A172 (cell line): ENCODE measurements at regions not wholly inside any gene's neighbourhood (a gene's known extent, or its start where the extent isn't known, plus 50 kb on each side); places are given as distances from the start of the nearest gene placed in this dataset.

Source experiments
- DNase-seq: peaks from one replicate; pipeline ENCODE4 v3.0.0-alpha.2; 2015; ENCODE audit warnings: low spot score

DNA sequence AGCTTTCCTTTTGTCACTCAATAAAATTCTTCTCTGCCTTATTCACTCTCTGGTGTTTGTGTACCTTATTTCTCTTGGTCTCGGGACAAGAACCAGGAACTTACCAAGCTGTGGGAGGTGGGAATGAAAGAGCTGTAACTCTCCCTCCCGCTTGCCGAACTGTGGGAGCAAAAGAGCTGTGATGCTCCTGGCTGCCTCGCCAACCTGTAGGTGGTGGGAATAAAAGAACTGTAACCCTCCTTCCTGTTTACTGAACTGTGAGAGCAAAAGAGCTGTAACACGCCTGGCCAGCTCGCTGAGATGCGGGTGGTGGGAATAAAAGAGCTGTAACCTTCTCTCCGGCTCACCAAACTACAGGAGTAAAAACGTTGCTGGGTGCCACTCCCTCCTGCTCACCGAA, 314.1 kb upstream of the LRIG3 start:
- no peak for DNase-seq

DNA sequence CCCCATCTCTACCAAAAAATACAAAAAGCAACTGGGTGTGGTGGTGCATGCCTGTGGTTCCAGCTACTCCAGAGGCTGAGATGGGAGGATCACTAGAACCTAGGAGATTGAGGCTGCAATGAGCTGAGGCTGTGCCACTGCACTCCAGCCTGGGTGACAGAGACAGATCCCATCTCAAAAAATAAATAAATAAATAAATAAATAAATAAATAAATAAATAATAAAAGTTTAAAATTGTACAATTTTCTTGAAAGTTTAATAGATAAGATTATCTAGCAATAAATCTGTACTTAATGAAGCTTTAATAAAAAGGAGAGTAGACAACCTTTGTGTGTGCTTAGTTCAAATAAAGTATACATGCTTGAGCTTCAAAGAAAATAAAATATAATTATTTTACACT, 310.0 kb upstream of the LRIG3 start:
- no peak for DNase-seq

DNA sequence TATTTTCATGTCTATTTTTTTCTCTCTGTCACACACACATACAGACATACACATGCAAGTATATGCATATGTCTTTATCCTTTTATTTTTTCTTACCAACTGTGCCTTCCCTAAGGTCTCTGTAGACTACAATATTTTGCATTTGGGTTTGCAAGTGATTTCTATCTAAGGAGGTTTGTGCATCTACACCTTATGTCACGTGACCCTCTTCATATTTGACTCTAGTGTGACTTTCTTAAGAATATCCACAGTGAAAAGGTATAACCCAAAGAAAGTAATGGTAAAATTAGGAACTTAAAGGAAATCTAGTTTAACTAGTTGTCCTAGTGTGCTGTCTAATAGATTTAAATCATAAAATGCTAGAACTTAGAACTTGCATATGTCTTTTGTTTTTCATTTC, 298.8 kb upstream of the LRIG3 start:
- no peak for DNase-seq

DNA sequence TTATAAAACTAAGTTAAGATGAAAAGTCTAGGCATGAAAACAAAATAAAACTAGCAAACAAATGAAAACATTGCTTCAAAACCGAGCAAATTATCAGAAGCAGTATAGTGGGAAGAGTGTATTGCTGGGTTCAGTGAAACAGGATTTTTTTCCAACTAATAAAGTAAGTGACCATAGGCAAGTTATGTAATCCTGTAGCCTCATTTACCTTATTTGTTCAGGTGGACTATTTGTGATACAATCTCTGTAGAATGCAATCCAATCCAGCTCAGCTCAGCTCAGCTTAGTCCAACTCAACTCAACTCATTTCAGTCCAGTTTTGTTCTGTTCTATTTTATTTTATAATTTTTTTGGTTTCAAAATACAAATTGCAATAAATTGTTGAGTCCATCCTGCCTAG, 276.7 kb upstream of the LRIG3 start:
- DNase-seq = no peak

DNA sequence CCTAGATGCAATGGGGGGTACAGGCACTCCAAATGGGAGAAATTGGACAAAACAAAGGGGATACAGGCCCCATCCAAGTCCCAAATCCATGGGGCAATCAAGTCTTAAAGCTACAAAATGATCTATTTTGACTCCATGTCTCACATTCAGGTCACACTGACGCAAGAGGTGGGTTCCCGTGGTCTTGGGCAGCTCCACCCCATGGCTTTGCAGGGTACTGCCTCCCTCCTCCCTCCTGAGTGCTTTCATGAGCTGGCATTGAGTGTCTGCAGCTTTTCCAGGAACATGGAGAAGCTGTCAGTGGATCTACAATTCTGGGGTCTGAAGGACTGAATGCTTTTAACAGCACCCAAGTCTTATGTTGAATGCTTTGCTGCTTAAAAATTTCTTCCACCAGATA, 274.5 kb upstream of the LRIG3 start:
- no peak for DNase-seq

DNA sequence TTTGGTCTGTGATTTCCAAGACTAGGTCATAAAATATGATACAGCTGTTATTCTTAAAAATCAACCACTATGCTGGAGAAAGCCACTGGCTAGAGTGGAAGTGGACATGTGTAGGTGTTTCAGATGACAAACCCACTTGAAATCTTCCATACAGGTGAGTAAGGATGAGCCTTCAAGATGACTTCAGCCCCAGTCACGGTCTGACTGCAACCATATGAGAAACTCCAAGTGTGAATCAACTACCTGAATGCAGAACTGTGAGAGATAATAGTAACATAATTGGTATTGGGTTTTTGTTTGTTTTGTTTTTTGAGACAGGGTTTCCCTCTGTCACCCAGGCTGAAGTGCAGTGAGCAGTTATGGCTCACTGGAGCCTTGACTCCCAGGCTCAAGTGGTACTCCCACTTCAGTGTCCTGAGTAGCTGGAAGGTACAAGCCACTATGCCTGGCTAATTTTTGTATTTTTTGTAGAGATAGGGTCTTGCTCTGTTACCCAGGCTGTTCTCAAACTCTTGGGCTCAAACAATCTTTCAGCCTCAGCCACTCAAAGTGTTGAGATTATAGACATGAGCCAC, 273.3 kb upstream of the LRIG3 start:
- no peak for DNase-seq

DNA sequence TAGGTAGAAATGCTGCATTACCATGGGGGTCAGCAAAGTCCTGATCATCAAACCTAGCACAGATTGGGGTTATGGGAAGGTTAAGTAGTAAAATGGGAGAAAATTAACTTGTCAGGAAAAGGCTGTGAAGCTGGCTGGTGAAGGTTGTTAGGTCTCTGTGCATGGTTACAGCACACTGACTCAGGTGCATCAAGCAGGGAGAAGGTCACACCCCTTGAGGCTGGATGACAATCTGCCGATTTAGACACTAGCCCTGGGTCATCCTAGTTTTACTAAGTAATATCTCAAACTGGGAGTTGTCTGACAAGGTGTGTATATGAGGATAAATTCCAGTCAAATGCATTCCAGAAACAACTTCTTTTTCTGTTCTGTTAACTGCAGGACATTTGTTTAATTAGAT, 271.1 kb upstream of the LRIG3 start:
- no peak for DNase-seq

DNA sequence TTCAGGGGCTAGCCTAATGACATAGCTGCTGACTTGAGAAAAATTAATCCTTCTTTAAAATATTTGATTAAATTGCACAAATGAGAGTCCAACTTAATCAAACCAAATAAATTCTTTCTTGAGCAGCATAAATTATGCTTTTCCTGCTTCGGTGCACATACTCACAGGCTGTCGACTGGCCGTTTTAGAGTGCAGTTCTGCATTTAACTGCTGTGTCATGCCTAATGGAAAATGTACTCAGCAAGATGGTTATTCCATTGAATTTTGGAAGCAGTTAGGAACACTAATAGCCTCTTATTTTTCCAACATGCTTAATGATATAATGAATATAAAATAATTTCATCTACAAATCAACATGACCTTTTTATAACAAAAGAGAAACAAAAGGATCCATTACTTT, 266.1 kb upstream of the LRIG3 start:
- no peak for DNase-seq

DNA sequence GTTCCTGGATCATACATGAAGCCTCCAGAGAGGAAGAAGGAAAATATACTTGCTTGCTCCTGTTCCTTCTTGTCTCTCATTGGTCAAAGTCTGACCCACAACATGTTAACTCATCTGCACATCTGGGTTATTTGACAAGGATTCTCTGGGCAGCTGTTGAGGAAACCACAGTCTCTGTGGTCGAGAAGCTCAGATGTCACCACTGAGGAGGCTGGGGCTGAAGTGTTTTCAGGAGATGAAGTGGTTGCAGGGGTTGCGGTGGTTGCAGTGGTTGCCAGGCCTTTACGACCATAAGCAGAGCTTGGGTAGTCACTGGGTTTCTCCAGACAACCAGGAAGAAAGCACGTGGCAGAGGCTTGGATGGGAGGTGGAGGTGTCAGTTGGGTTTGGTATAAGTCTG, 265.0 kb upstream of the LRIG3 start:
- DNase-seq = no peak

DNA sequence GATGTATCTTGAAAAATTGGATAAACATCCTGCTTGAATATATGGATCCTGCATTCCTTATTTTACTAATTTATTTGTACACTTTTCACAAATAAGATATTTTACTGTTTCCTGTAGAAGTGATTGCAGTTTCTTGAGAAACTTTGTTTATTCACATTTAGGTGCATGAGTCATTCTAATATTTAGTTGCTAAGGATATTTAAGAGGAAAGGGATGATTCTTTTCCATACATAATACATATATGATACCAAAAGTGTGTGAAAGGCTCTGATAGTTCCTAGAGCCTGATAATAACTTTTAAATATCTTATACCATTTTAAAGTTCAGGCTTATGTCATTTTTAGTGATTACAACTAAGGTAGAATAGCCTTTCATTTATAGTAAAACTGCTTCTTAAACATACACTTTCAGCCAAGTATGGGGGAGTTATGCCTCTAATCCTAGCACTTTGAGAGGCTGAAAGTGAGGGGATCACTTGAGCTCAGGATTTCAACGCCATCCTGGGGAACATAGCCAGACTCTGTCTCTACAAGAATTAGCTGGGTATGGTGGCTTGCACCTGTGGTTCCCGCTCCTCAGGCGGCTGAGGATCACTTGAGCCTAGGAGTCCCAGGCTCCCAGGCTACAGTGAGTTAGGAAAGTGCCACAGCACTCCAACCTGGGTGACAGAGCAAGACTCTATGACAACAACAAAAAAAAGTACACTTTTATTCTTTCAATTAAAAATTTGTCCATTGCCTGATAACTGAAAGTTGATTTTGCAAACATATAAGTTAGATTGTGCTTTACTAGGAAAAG, 262.6 kb upstream of the LRIG3 start:
- no peak for DNase-seq

DNA sequence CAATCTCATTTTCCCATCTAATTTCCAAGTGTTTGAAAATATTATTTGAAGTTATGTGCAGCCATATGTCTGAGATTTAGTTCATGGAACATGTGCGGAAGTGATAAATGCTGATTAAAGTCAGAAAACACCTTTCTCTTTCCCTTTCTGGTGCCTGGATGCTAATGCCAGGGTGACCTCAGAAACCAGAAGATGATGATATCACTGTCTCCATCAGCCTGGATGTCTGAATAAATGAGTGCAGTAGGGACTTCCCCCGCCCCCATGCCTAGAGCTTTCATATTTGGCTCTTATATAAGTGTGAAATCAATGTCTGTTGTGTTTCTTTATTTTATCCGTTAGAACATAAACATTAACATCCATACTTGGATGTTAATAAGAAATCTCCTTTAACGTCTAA, 261.9 kb upstream of the LRIG3 start:
- DNase-seq = no peak

DNA sequence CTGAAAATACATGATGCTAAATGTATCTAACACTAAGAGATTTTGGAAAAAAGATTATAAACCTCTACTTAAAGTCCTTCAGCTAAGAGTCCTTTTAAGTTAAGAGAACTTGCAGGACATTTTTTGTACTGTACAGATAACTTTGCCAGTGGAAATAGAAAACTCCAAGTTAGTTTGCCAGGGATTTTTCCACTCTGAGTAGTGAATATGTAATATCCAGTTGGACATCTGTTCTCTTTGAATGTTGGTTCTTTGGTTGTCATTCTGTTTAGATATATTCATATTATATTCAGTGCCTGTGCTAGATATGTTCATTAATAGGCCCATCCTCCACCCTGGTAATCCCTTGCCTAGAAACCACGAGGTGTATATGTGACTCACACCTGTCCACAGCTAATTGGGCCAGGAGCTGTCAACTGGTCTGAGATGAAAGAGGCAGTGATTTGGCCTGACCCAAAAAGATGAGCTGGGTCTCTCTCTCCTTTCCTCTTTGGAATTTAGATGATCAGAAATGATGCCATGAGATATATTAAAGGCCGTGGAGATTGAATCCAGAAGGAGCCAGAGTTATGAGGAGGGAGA, 261.0 kb upstream of the LRIG3 start:
- peak; percentile 11 for DNase-seq

DNA sequence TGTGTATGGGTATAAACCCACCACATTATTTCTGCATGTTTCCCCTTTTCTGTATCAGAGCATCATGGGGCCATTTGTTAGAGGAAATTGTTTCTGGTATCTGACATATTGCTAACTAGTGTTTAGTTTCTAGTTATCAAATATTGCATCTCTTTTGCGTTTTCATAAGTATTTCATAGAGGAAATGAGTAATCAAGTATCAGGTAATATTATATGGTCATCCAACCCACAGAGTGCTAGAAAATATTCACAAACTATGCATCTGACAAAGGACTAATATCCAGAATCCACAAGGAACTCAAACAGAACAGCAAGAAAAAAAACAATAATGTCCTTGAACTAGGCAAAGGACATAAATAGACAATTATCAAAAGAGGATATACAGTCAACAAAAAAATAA, 258.9 kb upstream of the LRIG3 start:
- no peak for DNase-seq

DNA sequence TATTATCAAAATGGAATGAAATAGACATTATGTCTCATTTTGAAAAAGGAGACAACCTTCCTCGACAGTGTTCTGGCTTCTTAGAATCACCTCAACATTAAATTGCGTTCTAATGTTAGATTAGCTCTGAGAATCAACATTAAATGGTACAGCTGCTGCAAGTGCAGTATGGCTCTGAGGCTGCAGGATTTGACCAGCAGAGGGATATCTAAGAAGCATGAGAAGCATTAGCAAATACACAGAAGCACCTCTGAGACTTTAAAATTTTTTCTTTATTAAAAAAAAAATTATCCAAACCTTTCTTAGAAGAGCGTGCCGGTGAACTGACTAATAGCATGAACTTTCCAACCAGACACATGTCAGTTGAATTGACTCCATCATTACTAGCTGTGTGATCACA, 253.4 kb upstream of the LRIG3 start:
- no peak for DNase-seq

DNA sequence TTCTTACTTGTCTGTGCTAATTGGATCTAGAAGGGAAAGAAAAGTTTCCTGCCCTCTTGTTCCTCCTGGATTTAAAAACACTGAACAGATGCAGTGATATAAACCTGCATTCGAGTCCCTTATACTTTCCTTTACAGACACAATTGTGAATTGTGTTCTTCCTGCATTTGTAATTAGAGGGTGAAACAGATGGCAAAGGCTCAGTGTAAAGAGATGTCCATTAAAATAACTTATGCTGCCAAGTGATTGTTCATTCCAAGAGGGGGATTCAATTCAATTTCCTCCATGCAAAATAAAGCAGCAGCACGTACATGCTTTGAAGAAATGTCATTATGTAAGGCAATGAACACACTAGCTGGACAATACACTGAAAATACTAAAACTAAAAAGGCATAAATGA, 248.3 kb upstream of the LRIG3 start:
- no peak for DNase-seq

DNA sequence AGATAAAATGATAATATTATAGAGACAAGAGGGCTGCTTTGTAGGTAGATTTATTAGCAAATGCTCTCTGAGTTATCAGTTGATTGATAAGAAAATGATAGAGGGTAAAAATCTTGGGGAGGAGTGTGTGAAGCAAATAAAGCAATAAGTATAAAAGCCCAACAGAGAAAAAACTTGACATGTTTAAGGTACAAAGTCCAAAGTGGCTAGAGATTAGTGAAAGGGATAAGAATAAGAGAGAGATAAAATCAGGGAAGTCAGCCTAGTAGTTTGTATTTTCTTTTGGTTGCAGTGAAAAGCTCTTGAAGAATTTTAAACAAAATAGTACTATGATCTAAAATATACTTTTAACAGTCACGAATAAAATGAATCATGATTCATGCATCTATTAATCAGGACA, 246.2 kb upstream of the LRIG3 start:
- DNase-seq = no peak

DNA sequence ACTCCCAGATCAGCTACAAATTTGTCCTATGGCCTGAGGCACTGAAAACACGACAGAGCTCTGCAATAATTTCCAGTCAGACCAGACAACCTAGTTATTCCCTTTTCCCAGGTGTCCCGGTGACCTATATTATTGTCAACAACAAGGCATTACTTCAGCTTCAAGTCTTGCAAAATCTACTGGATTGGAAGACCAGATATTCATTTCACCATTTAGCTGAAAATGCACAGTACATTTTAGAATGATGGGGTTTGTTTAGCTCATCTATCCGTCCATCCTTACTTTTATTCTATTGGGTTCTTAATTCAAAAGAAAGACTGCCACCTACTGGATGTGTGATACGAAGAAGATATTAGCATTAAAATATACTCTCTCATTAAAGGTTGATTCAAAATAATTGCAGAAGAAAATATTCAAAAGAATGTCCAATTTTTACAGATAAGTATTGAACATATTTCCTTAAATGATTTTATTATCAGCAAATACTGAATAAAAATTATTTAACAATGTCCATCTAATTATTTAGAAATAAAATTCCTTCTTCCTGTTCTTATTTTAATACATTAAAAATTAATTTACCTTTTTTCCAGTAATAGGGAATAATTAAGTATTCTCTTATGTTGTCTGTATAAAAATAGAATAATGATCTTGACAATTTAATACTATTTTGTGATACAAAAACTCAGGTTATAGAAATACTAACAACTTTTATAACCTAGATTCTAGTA, 244.9 kb upstream of the LRIG3 start:
- DNase-seq = peak; percentile 29

DNA sequence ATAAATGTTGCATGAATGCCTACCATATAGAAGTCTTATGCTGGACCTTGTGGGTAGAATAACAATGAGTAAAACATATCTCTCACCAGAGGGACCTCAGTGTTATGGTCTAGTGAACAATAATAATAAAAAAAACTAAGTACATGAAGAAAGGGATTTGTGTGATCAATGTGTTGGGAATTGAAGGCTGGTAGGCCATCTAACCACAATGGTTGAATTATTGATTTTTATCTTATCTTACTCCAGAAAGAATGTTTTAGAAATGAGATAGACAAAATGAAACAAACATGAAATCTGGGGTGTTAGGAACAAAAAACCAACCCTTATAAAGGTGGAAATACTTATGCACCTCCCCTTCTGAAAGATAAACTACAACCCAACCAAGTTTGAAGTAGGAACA, 243.9 kb upstream of the LRIG3 start:
- no peak for DNase-seq

DNA sequence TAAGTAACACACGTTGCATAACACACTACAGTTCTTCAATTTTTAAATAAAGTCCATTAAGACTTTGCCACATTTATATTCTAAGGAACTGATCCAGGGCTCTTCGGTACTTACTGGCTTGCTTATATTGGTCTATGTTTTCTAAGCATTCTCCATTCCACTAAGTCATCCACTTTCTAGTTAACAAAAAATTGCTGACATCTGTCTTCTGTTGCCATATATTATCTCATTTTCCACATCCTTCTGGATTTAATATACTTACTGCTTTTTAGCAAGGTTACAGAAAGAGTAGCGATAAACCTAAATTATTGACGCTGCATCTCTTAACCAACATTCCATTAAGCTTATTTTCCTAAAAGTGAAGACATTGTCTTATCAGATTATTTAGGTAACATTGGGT, 238.4 kb upstream of the LRIG3 start:
- DNase-seq = no peak

DNA sequence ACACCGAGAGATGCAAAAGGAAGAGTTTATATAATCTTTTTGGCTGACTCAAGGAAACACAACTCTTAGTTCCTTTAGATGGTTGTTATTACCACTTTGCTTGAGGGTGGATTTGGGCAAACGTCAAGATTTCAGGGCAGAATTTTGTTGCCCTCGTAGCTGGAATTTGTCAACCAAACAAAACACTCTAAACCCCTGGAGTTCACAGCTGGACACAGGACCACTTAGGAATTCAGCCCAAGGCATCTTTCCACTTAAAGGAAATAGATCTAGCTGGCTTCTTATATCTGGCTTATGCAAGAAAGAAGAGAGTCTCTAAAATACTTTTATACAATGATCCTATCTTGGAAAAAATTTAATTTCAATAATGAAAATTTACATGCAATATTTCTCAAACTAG, 237.8 kb upstream of the LRIG3 start:
- DNase-seq = no peak

DNA sequence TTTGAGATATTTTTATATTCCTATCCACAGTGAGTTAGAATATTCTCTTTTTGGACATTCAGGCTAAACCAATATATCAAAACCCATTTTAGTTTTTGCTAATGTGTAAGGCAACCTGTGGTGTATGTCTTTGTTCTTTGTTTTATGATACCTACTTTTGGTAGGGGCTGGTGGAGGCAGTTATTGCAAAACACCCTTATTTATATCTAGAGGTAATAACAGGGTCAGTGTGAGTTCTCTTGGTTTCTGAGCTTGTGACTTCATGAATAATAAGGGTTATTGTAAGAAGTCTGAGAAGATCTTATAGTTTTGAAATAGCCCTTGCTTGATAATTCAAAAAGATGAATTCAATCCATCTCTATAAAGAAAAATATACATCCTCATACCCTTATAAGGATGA, 235.1 kb upstream of the LRIG3 start:
- DNase-seq = no peak

DNA sequence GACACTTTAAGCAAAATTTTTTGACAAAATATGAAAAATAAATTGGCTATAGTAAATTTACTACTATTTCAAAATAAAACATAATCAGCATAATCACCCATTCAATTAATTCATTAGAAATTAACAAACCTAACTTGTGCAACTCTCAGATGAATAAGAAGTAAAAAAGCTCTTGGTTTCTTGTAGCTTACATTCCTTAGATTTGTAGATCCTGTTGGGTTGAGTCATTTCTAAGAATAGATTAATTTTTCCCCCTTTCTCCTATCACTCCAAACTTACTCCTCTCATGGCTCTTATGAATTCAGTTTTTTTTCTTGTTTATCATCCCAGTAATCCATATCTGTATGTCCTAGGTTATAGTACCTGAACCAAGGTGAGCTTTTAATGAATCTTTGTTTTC, 230.9 kb upstream of the LRIG3 start:
- DNase-seq = peak; percentile 4
